ENCODE measurements at regions not wholly inside any gene's neighbourhood (a gene's known extent, or its start where the extent isn't known, plus 50 kb on each side); places are given as distances from the start of the nearest gene placed in this dataset.

GRCh38 chr10:31153161-31153560 is 121.5 kb upstream of the ZNF438 start:
- TF ChIP-seq ZFX (IDR thresholded peaks at IDR 0.05) (no peak), CTCF (conservative IDR thresholded peaks at IDR 0.05) (no peak)
- H3K27ac ChIP-seq = no peak overlapping the region

DNA sequence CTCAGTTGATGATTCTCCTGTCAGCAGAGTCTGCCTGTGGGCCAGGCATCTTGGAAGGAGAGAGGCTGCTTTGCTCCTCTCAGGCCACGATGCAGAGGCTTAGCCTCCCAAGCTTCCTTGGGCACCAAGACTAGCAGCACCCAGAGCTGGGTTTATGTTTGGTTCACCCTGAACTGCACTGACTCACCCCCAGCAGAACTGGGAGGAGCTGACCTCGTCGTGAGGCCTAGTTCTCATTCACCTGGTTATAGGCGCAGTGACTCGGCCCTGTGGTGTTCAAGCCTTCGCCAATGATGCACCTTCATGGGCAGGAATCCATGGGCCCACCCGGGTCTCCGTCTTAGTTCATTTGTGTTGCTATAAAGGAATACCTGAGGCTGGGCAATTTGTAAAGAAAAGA is 122.0 kb upstream of the ZNF438 start:
- no peak overlapping the region for H3K27ac ChIP-seq
- TF ChIP-seq CTCF (conservative IDR thresholded peaks at IDR 0.05) (no peak), ZFX (IDR thresholded peaks at IDR 0.05) (no peak)

DNA sequence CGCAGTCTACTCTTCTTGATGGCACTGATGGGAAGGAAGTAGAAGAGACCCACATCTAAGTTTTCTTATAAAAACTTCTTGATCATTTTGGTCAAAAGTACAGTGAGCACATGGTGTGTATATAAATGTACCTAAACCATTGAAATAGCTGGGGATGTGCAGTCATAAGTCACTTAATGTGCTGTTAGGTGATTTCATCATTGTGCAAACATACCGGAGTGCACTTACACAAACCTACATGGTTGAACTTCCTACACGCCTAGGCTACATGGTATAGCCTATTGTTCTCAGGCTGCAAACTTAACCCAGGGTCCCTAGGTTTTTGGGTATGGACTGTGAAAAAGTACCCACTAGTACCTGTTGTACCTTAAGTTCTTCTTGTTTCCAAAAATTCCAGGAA is 123.3 kb upstream of the ZNF438 start:
- no peak overlapping the region for H3K27ac ChIP-seq
- TF ChIP-seq CTCF (conservative IDR thresholded peaks at IDR 0.05) (no peak), ZFX (IDR thresholded peaks at IDR 0.05) (no peak)

DNA sequence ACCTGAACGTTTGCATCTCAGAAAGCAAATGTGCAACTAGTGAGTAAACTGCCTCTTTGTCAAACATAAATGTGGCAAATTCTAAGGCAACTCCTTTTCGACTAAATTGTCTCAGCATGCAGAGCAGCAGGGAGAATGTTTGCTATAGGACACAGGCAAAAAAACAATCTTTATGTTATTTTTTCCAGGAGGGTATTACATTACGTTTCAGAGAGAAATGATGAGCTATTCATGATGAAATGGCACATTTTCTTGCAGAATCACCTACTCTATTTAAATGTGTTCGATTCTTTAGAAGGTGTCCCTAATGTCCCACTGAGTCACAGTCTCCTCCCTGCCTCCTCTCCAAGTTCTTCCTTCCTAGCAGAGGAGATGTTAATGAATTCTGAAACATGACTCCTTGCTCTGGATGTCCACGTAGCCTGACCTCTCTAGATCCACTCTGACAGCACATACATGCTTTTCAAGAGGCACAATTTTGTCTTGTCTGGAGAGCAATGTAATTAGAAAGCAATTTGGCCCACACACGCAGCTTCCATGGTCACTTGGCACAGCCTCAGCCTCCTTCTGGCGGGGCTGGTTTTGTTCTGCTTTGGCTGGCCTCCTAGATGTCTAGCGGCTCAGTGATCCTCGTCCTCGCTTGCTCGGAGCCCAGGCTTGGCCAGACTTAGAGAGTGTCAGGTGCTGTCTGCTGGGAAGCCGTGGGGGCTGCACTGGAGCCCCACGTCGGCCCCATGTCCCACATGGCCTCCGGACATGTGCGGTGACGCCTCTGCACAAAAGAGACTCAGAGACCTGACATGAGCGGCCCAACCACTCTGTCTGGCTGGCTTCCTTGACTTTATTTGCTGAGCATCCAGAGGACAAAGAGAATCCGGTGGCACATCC is 125.7 kb upstream of the ZNF438 start:
- TF ChIP-seq CTCF (conservative IDR thresholded peaks at IDR 0.05) = no peak
- no peak for TF ChIP-seq ZFX (IDR thresholded peaks at IDR 0.05)
- peak overlapping the region; percentile 52 for H3K27ac ChIP-seq

- H3K27ac ChIP-seq = peak overlapping the region; percentile 52
- TF ChIP-seq CTCF (conservative IDR thresholded peaks at IDR 0.05) (no peak), ZFX (IDR thresholded peaks at IDR 0.05) (no peak)
These were observed 126.5 kb upstream of the ZNF438 start for GRCh38 chr10:31158011-31158658.

GRCh38 chr10:31166606-31167005 is 134.9 kb upstream of the ZNF438 start:
- no peak for TF ChIP-seq ZFX (IDR thresholded peaks at IDR 0.05)
- TF ChIP-seq CTCF (conservative IDR thresholded peaks at IDR 0.05) = no peak
- H3K27ac ChIP-seq = no peak overlapping the region

DNA sequence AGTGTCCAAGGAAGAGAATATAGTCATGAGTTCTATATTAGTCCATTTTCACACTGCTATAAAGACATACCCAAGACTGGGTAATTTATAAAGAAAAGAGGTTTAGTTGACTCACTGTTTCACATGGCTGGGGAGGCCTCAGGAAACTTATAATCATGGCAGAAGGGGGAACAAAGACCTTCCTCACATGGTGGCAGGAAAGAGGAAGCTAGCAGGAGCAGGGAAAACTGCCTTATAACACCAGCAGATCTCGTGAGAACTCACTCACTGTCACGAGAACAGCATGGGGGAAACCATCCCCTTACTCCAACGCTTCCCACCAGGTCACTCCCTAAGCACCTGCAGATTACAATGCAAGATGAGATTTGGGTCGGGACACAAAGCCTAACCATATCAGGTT is 139.0 kb upstream of the ZNF438 start:
- TF ChIP-seq CTCF (conservative IDR thresholded peaks at IDR 0.05) (no peak), ZFX (IDR thresholded peaks at IDR 0.05) (no peak)
- H3K27ac ChIP-seq = no peak overlapping the region
